Esophagus (tissue), 2 donors: ENCODE measurements at regions not wholly inside any gene's neighbourhood (a gene's known extent, or its start where the extent isn't known, plus 50 kb on each side); places are given as distances from the start of the nearest gene placed in this dataset.

Experiments
- H3K27ac ChIP-seq, 2 donors: one replicate each; pipeline ENCODE4 v1.5.1; 2013; ENCODE audit warnings: low read depth in 2 of 2, mild to moderate bottlenecking in 2 of 2, inconsistent platforms in 1 of 2, low read length in 1 of 2, moderate library complexity in 1 of 2
- H3K27me3 ChIP-seq, 2 donors: one replicate each; pipeline ENCODE4 v1.6.1; 2013; ENCODE audit warnings: low read length in 2 of 2, control low read depth in 1 of 2, mild to moderate bottlenecking in 1 of 2; ENCODE audit not compliant: insufficient read depth in 2 of 2, control insufficient read depth in 1 of 2
- H3K36me3 ChIP-seq, 2 donors: one replicate each; pipeline ENCODE4 v1.6.1; 2013; ENCODE audit warnings: low read length in 1 of 2; ENCODE audit not compliant: control insufficient read depth in 2 of 2, insufficient read depth in 2 of 2
- H3K4me1 ChIP-seq, 2 donors: one replicate each; pipeline ENCODE4 v1.6.1; 2013; ENCODE audit warnings: low read length in 1 of 2; ENCODE audit not compliant: control insufficient read depth in 2 of 2, insufficient read depth in 2 of 2
- H3K4me3 ChIP-seq, 2 donors: one replicate each; pipeline ENCODE4 v1.5.1; 2013; ENCODE audit warnings: low read length in 2 of 2, mild to moderate bottlenecking in 2 of 2, low read depth in 1 of 2, moderate library complexity in 1 of 2
- H3K9me3 ChIP-seq, 2 donors: one replicate each; pipeline ENCODE4 v1.6.1; 2013; ENCODE audit warnings: mild to moderate bottlenecking in 2 of 2, low read depth in 1 of 2, low read length in 1 of 2, moderate library complexity in 1 of 2; ENCODE audit not compliant: control insufficient read depth in 2 of 2, insufficient read depth in 1 of 2
- WGBS, 2 donors: extraction: QIAGEN DNeasy Blood & Tissue Kit; methylation state at CpG; one replicate each; pipeline ENCODE4 v1.1.7; 2013; 5-methylcytosine and 5-hydroxymethylcytosine counted together
- donor health status: healthy with polysubstance abuse.
- donor health status: Bipolar disorder and iron deficiency.

GRCh38 chr2:195016841-195017240 lies 640.2 kb upstream of the SLC39A10 start:
- WGBS, 2 donors, result 61% methylated on average over 2 of the region's 2 CpGs
- Histone ChIP-seq H3K27ac (no peak overlapping the region), H3K27me3 (no peaks in the 10 kb centered on the region), H3K4me1 (no peaks in the 10 kb centered on the region), H3K36me3 (no peaks in the 10 kb centered on the region), H3K9me3 (no peaks in the 10 kb centered on the region), H3K4me3 (no peak overlapping the region)

GRCh38 chr2:195009202-195009601 lies 647.8 kb upstream of the SLC39A10 start:
- no peaks in the 10 kb centered on the region for H3K36me3 ChIP-seq
- H3K27me3 ChIP-seq, result no peaks in the 10 kb centered on the region
- H3K4me1 ChIP-seq, result no peaks in the 10 kb centered on the region
- H3K27ac ChIP-seq, result no peak overlapping the region
- peaks cover under 1 to 3% of the 10 kb centered on the region in 2 donors for H3K9me3 ChIP-seq
- 73 to 75% methylated on average over 8 of the region's 8 CpGs for WGBS, 2 donors
- no peak overlapping the region for H3K4me3 ChIP-seq

- Histone ChIP-seq H3K4me3 (no peak overlapping the region), H3K27me3 (no peaks in the 10 kb centered on the region), H3K4me1 (no peaks in the 10 kb centered on the region), H3K9me3 (peaks cover 2 to 3% of the 10 kb centered on the region in 2 donors), H3K27ac (no peak overlapping the region), H3K36me3 (no peaks in the 10 kb centered on the region)
- WGBS, 2 donors, result 64 to 69% methylated on average over 5 of the region's 5 CpGs
Observed at GRCh38 chr2:195006856-195007255, 650.2 kb upstream of the SLC39A10 start.

GRCh38 chr2:195003881-195004471 lies 653.0 kb upstream of the SLC39A10 start:
- Histone ChIP-seq H3K9me3 (peaks cover 0 to 2% of the 10 kb centered on the region in 2 donors), H3K4me3 (no peak overlapping the region), H3K27ac (no peak overlapping the region), H3K27me3 (no peaks in the 10 kb centered on the region), H3K4me1 (no peaks in the 10 kb centered on the region), H3K36me3 (no peaks in the 10 kb centered on the region)
- 59 to 61% methylated on average over 4 of the region's 4 CpGs for WGBS, 2 donors

- WGBS, 2 donors, result 82 to 86% methylated on average over 3 of the region's 3 CpGs
- peaks cover 0 to 2% of the 10 kb centered on the region in 2 donors for H3K9me3 ChIP-seq
- H3K27me3 ChIP-seq, result no peaks in the 10 kb centered on the region
- no peak overlapping the region for H3K4me3 ChIP-seq
- H3K27ac ChIP-seq, result no peak overlapping the region
- no peaks in the 10 kb centered on the region for H3K36me3 ChIP-seq
- H3K4me1 ChIP-seq, result no peaks in the 10 kb centered on the region
Observed at GRCh38 chr2:195001924-195002323, 655.1 kb upstream of the SLC39A10 start.

- no peaks in the 10 kb centered on the region for H3K36me3 ChIP-seq
- WGBS, 2 donors, result 50 to 63% methylated on average over 4 of the region's 4 CpGs
- H3K4me3 ChIP-seq, result no peak overlapping the region
- H3K27ac ChIP-seq, result no peak overlapping the region
- H3K9me3 ChIP-seq, result peaks cover 0 to 2% of the 10 kb centered on the region in 2 donors
- no peaks in the 10 kb centered on the region for H3K4me1 ChIP-seq
- no peaks in the 10 kb centered on the region for H3K27me3 ChIP-seq
Observed at GRCh38 chr2:194999771-195000170, 657.3 kb upstream of the SLC39A10 start.

GRCh38 chr2:194992648-194993047 lies 664.4 kb upstream of the SLC39A10 start:
- Histone ChIP-seq H3K27ac (no peak overlapping the region), H3K9me3 (no peaks in the 10 kb centered on the region), H3K4me3 (no peak overlapping the region), H3K4me1 (no peaks in the 10 kb centered on the region), H3K36me3 (no peaks in the 10 kb centered on the region), H3K27me3 (no peaks in the 10 kb centered on the region)
- WGBS, 2 donors, result 78 to 84% methylated on average over 2 of the region's 2 CpGs

- no peaks in the 10 kb centered on the region for H3K4me1 ChIP-seq
- WGBS, 2 donors, result 59 to 70% methylated on average over 1 of the region's 1 CpG
- H3K36me3 ChIP-seq, result no peaks in the 10 kb centered on the region
- H3K27ac ChIP-seq, result no peak overlapping the region
- H3K4me3 ChIP-seq, result no peak overlapping the region
- H3K9me3 ChIP-seq, result peaks cover 7 to 13% of the 10 kb centered on the region in 2 donors
- H3K27me3 ChIP-seq, result no peaks in the 10 kb centered on the region
Observed at GRCh38 chr2:194985258-194985657, 671.8 kb upstream of the SLC39A10 start.

- Histone ChIP-seq H3K27ac (no peak overlapping the region), H3K4me1 (no peaks in the 10 kb centered on the region), H3K4me3 (no peak overlapping the region), H3K36me3 (no peaks in the 10 kb centered on the region), H3K9me3 (peaks cover 0 to 2% of the 10 kb centered on the region in 2 donors), H3K27me3 (no peaks in the 10 kb centered on the region)
- WGBS, 2 donors, result 81 to 82% methylated on average over 4 of the region's 4 CpGs
Observed at GRCh38 chr2:194962254-194962653, 694.8 kb upstream of the SLC39A10 start.

- WGBS, 2 donors, result 68 to 78% methylated on average over 2 of the region's 2 CpGs
- Histone ChIP-seq H3K4me1 (no peaks in the 10 kb centered on the region), H3K36me3 (no peaks in the 10 kb centered on the region)
Observed at GRCh38 chr2:194954218-194954617, 702.8 kb upstream of the SLC39A10 start.

More at GRCh38 chr2:194954218-194954617, 702.8 kb upstream of the SLC39A10 start:
- no peaks in the 10 kb centered on the region for H3K27me3 ChIP-seq
- no peak overlapping the region for H3K4me3 ChIP-seq
- no peaks in the 10 kb centered on the region for H3K9me3 ChIP-seq
- H3K27ac ChIP-seq, result no peak overlapping the region
